ENCODE measurements at regions not wholly inside any gene's neighbourhood (a gene's known extent, or its start where the extent isn't known, plus 50 kb on each side); places are given as distances from the start of the nearest gene placed in this dataset.
A peak's percentile ranks its signal among the peaks of the same experiment; 100 is the strongest.
"Not testable (repeated sequence)": the region's sequence is repeated elsewhere in the genome, so short reads cannot be mapped to it uniquely, and the experiment has no call there.

GRCh38 chr10:38390725-38391124 is 296.6 kb downstream of the ZNF37A start:
- not testable (repeated sequence) for TF ChIP-seq ZBTB33 (IDR thresholded peaks at IDR 0.05); ESRRA (IDR thresholded peaks at IDR 0.05; ENCODE audit: low read length); SP1 (IDR thresholded peaks at IDR 0.05; ENCODE audit: low read depth, low read length); ZBED1 (IDR thresholded peaks at IDR 0.05; ENCODE audit: borderline replicate concordance); RFX5 (IDR thresholded peaks at IDR 0.05; ENCODE audit: low read depth, low read length); GABPA (IDR thresholded peaks at IDR 0.05; ENCODE audit: low read depth)
- TF ChIP-seq, protein P1, sequence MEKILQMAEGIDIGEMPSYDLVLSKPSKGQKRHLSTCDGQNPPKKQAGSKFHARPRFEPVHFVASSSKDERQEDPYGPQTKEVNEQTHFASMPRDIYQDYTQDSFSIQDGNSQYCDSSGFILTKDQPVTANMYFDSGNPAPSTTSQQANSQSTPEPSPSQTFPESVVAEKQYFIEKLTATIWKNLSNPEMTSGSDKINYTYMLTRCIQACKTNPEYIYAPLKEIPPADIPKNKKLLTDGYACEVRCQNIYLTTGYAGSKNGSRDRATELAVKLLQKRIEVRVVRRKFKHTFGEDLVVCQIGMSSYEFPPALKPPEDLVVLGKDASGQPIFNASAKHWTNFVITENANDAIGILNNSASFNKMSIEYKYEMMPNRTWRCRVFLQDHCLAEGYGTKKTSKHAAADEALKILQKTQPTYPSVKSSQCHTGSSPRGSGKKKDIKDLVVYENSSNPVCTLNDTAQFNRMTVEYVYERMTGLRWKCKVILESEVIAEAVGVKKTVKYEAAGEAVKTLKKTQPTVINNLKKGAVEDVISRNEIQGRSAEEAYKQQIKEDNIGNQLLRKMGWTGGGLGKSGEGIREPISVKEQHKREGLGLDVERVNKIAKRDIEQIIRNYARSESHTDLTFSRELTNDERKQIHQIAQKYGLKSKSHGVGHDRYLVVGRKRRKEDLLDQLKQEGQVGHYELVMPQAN (conservative IDR thresholded peaks at IDR 0.05): not testable (repeated sequence)
- peak; percentile 8 to 35 (median 27); a peak in 2 of 6 replicates for TF ChIP-seq CTCF (IDR thresholded peaks at IDR 0.05 in 2 of 3, conservative IDR thresholded peaks at IDR 0.05 in 1 of 3; ENCODE audit: control insufficient read depth in 2 of 3, extremely low read depth in 1 of 3, insufficient read depth in 1 of 3, low read depth in 3 of 3, low read length in 3 of 3)
